Ishikawa (cell line): ENCODE measurements at regions not wholly inside any gene's neighbourhood (a gene's known extent, or its start where the extent isn't known, plus 50 kb on each side); places are given as distances from the start of the nearest gene placed in this dataset.

Experiments
- CREB1 ChIP-seq: IDR thresholded peaks from 2 replicates; pipeline ENCODE4 v1.6.1; 2012; ENCODE audit warnings: low read depth
- EGR1 ChIP-seq: IDR thresholded peaks from 2 replicates; pipeline ENCODE4 v1.6.1; 2012
- FOXM1 ChIP-seq: IDR thresholded peaks from 2 replicates; pipeline ENCODE4 v1.6.1; 2012; ENCODE audit warnings: low read depth, borderline replicate concordance
- RAD21 ChIP-seq: IDR thresholded peaks from 2 replicates; pipeline ENCODE4 v1.6.1; 2012; ENCODE audit warnings: low read depth
- TAF1 ChIP-seq: IDR thresholded peaks from 2 replicates; pipeline ENCODE4 v1.6.1; 2012; ENCODE audit warnings: low read depth, mild to moderate bottlenecking
- TCF12 ChIP-seq: IDR thresholded peaks from 2 replicates; pipeline ENCODE4 v1.6.1; 2012; ENCODE audit warnings: low read depth
- YY1 ChIP-seq: IDR thresholded peaks from 2 replicates; pipeline ENCODE4 v1.6.1; 2012; ENCODE audit warnings: low read depth
- TF ChIP-seq, protein P1 (sequence below): IDR thresholded peaks from 2 replicates; pipeline ENCODE4 v1.6.1; 2012

DNA sequence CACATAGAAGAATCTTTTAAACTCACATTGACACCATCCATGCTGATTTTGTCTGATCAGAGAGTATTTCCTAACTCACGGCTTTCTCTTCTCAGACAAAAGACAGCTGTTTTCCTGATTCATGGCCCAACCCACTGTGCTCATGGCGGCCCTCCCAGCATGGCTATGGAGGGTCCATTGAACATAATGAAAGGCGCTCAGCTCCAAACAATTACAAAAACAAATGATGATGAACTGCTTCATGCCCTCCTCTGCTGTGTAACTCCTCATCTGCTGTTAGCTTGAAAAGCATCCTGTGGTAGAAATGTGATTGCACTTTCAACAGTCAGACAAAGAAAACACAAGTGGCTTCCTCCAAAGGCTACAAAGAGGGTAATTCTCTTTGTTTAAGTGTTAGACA lies 673.8 kb downstream of the PRELID2 start:
- TF ChIP-seq EGR1: no peak
- no peak for TF ChIP-seq TCF12
- no peak for TF ChIP-seq FOXM1
- no peak for TF ChIP-seq YY1
- TF ChIP-seq CREB1: no peak
- no peak for TF ChIP-seq RAD21
- TF ChIP-seq TAF1: no peak
- TF ChIP-seq, protein P1, sequence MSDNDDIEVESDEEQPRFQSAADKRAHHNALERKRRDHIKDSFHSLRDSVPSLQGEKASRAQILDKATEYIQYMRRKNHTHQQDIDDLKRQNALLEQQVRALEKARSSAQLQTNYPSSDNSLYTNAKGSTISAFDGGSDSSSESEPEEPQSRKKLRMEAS: no peak
